H9 (cell line): ENCODE measurements at regions not wholly inside any gene's neighbourhood (a gene's known extent, or its start where the extent isn't known, plus 50 kb on each side); places are given as distances from the start of the nearest gene placed in this dataset.

Source experiments
- DNase-seq: peaks from one replicate; pipeline ENCODE4 v3.0.0-alpha.2; 2017
- H2AFZ ChIP-seq: one replicate; pipeline ENCODE4 v1.6.1; 2013; ENCODE audit warnings: mild to moderate bottlenecking, low read length, control low read depth, moderate library complexity
- H2AK5ac ChIP-seq: 2 replicates; pipeline ENCODE4 v1.6.1; 2013; ENCODE audit warnings: low read length, control low read depth, mixed read lengths; ENCODE audit not compliant: insufficient read length
- H2BK120ac ChIP-seq: one replicate; pipeline ENCODE4 v1.6.1; 2013; ENCODE audit warnings: low read depth, mild to moderate bottlenecking, low read length, control low read depth, inconsistent platforms; ENCODE audit not compliant: poor library complexity, severe bottlenecking
- H2BK12ac ChIP-seq: 2 replicates; pipeline ENCODE4 v1.6.1; 2013; ENCODE audit warnings: low read length, control low read depth, mixed read lengths, low read depth; ENCODE audit not compliant: insufficient read length
- H2BK15ac ChIP-seq: 2 replicates; pipeline ENCODE4 v1.6.1; 2013; ENCODE audit warnings: low read depth, low read length, control low read depth
- H2BK20ac ChIP-seq: one replicate; pipeline ENCODE4 v1.6.1; 2013; ENCODE audit warnings: low read depth, mild to moderate bottlenecking, low read length, control low read depth, inconsistent platforms; ENCODE audit not compliant: poor library complexity, severe bottlenecking
- H2BK5ac ChIP-seq: 2 replicates; pipeline ENCODE4 v1.6.1; 2013; ENCODE audit warnings: low read length, control low read depth, mixed read lengths; ENCODE audit not compliant: insufficient read length
- H3K14ac ChIP-seq: 2 replicates; pipeline ENCODE4 v1.6.1; 2013; ENCODE audit warnings: low read length, control low read depth; ENCODE audit not compliant: insufficient read depth
- H3K18ac ChIP-seq: 2 replicates; pipeline ENCODE4 v1.6.1; 2013; ENCODE audit warnings: low read depth, mild to moderate bottlenecking, mixed read lengths, low read length, control low read depth; ENCODE audit not compliant: insufficient read length
- H3K23ac ChIP-seq: 2 replicates; pipeline ENCODE4 v1.6.1; 2013; ENCODE audit warnings: low read length, control low read depth, mixed read lengths, low read depth; ENCODE audit not compliant: insufficient read length
- H3K23me2 ChIP-seq: 2 replicates; pipeline ENCODE4 v1.6.1; 2013; ENCODE audit warnings: low read depth, mild to moderate bottlenecking, mixed read lengths, low read length, control low read depth; ENCODE audit not compliant: insufficient read length, poor library complexity, severe bottlenecking
- H3K27ac ChIP-seq: 2 replicates; pipeline ENCODE4 v1.5.1; 2013; ENCODE audit warnings: low read length, control low read depth, mixed read lengths, low read depth; ENCODE audit not compliant: insufficient read length
- H3K27me3 ChIP-seq: 2 replicates; pipeline ENCODE4 v1.6.1; 2013; ENCODE audit warnings: low read length, control low read depth, inconsistent platforms; ENCODE audit not compliant: insufficient read depth
- H3K4ac ChIP-seq: 2 replicates; pipeline ENCODE4 v1.6.1; 2013; ENCODE audit warnings: low read depth, mild to moderate bottlenecking, control low read depth, inconsistent platforms, low read length, moderate library complexity
- H3K4me1 ChIP-seq: 2 replicates; pipeline ENCODE4 v1.6.1; 2013; ENCODE audit warnings: low read length, control low read depth, inconsistent platforms; ENCODE audit not compliant: insufficient read depth
- H3K4me2 ChIP-seq: 2 replicates; pipeline ENCODE4 v1.6.1; 2013; ENCODE audit warnings: low read length, control low read depth, mixed read lengths; ENCODE audit not compliant: insufficient read length, insufficient read depth
- H3K56ac ChIP-seq: 2 replicates; pipeline ENCODE4 v1.6.1; 2013; ENCODE audit warnings: low read depth, mild to moderate bottlenecking, mixed read lengths, low read length, control low read depth; ENCODE audit not compliant: insufficient read length
- H3K79me1 ChIP-seq: 2 replicates; pipeline ENCODE4 v1.6.1; 2013; ENCODE audit warnings: low read depth, mild to moderate bottlenecking, moderate library complexity, low read length, control low read depth, inconsistent platforms; ENCODE audit not compliant: insufficient read depth, poor library complexity, severe bottlenecking
- H3K79me2 ChIP-seq: 2 replicates; pipeline ENCODE4 v1.6.1; 2013; ENCODE audit warnings: low read length, control low read depth, inconsistent platforms; ENCODE audit not compliant: insufficient read depth
- H3K9ac ChIP-seq: 2 replicates; pipeline ENCODE4 v1.6.1; 2013; ENCODE audit warnings: low read length, control low read depth, mixed read lengths; ENCODE audit not compliant: insufficient read length; ENCODE audit errors: extremely low read depth
- H3K9me3 ChIP-seq: one replicate; pipeline ENCODE4 v1.6.1; 2013; ENCODE audit warnings: low read depth, low read length, inconsistent platforms; ENCODE audit not compliant: control insufficient read depth
- H3T11ph ChIP-seq: one replicate; pipeline ENCODE4 v1.6.1; 2013; ENCODE audit warnings: mild to moderate bottlenecking, low read length, control low read depth, inconsistent platforms
- H4K20me1 ChIP-seq: one replicate; pipeline ENCODE4 v1.6.1; 2013; ENCODE audit not compliant: control insufficient read depth, insufficient read length, insufficient read depth
- H4K5ac ChIP-seq: 2 replicates; pipeline ENCODE4 v1.6.1; 2013; ENCODE audit warnings: low read depth, mild to moderate bottlenecking, mixed read lengths, low read length, control low read depth; ENCODE audit not compliant: insufficient read length
- H4K8ac ChIP-seq: replicated peaks from 2 replicates; pipeline ENCODE4 v1.6.1; 2013; ENCODE audit warnings: low read length, control low read depth, mixed read lengths, low read depth; ENCODE audit not compliant: insufficient read length
- H4K91ac ChIP-seq: 2 replicates; pipeline ENCODE4 v1.6.1; 2013; ENCODE audit warnings: low read depth, mild to moderate bottlenecking, moderate library complexity, mixed read lengths, low read length, control low read depth; ENCODE audit not compliant: insufficient read length
- H3K27ac Mint-ChIP-seq, 3 experiments: 2 replicates in 2 of 3; 3 replicates in 1 of 3; pipeline ENCODE4 v1.8.0; 2020 to 2021; ENCODE audit warnings: mixed read lengths in 3 of 3, mild to moderate bottlenecking in 1 of 3, moderate library complexity in 1 of 3
- H3K27me3 Mint-ChIP-seq: 2 replicates; pipeline ENCODE4 v1.8.0; 2021; ENCODE audit warnings: low read depth, mild to moderate bottlenecking, moderate library complexity, mixed read lengths
- H3K36me3 Mint-ChIP-seq, 3 experiments: 2 replicates in 2 of 3; 3 replicates in 1 of 3; pipeline ENCODE4 v1.8.0; 2020 to 2021; ENCODE audit warnings: low read depth in 3 of 3, mixed read lengths in 3 of 3; ENCODE audit not compliant: insufficient read depth in 1 of 3
- H3K4me1 Mint-ChIP-seq, 2 experiments: 2 replicates each; pipeline ENCODE4 v1.8.0; 2020; ENCODE audit warnings: mixed read lengths in 2 of 2
- H3K4me3 Mint-ChIP-seq, 2 experiments: 2 replicates in 1 of 2; 3 replicates in 1 of 2; pipeline ENCODE4 v1.8.0; 2020 to 2021; ENCODE audit warnings: mild to moderate bottlenecking in 2 of 2, mixed read lengths in 2 of 2, moderate library complexity in 1 of 2
- H3K9me3 Mint-ChIP-seq, 2 experiments: 2 replicates in 1 of 2; 3 replicates in 1 of 2; pipeline ENCODE4 v1.8.0; 2020; ENCODE audit warnings: mild to moderate bottlenecking in 2 of 2, mixed read lengths in 2 of 2, moderate library complexity in 1 of 2
- CTCF ChIP-seq: fragments of 200-600 bp; sonication (generic); conservative IDR thresholded peaks from 3 replicates; pipeline ENCODE4 v1.8.0; 2021; ENCODE audit warnings: antibody characterized with exemption, mild to moderate bottlenecking
- WGBS: extraction: QIAGEN DNeasy Blood & Tissue Kit; methylation state at CpG from one replicate; pipeline ENCODE4 v1.1.7; 2013; ENCODE audit warnings: missing lambda C conversion rate, low lambda C conversion rate, mixed read lengths; ENCODE audit not compliant: insufficient read length; ENCODE audit errors: extremely low coverage; 5-methylcytosine and 5-hydroxymethylcytosine counted together

- Histone ChIP-seq H3K27ac (no peak overlapping the region), H3K4me1 (no peaks in the 10 kb centered on the region), H3K79me2 (no peaks in the 10 kb centered on the region), H2AFZ (no peak overlapping the region), H2BK20ac (no peak overlapping the region), H4K20me1 (no peaks in the 10 kb centered on the region), H3K14ac (no peak overlapping the region), H4K91ac (no peak overlapping the region), H4K5ac (no peak overlapping the region), H3K23ac (no peak overlapping the region), H3K4ac (no peak overlapping the region), H2BK5ac (no peak overlapping the region), H3K9ac (no peak overlapping the region), H2AK5ac (no peak overlapping the region), H3K18ac (no peak overlapping the region), H3K27me3 (no peaks in the 10 kb centered on the region), H2BK12ac (no peak overlapping the region), H3K9me3 (no peaks in the 10 kb centered on the region), H3K4me2 (no peak overlapping the region), H3T11ph (no peak overlapping the region), H3K79me1 (no peaks in the 10 kb centered on the region), H3K56ac (no peak overlapping the region), H2BK120ac (no peak overlapping the region), H3K23me2 (no peaks in the 10 kb centered on the region), H2BK15ac (no peak overlapping the region), H4K8ac (no peak overlapping the region)
- no peaks in the 10 kb centered on the region for H3K27me3 Mint-ChIP-seq
- no peak for TF ChIP-seq CTCF
- no peaks in the 10 kb centered on the region; a peak in 1 of 5 replicates for H3K9me3 Mint-ChIP-seq
- no peaks in the 10 kb centered on the region for H3K36me3 Mint-ChIP-seq
- H3K27ac Mint-ChIP-seq = no peak overlapping the region
- no peak overlapping the region for H3K4me3 Mint-ChIP-seq
- no CpG with 5 or more reads among the region's 5 CpGs for WGBS
- H3K4me1 Mint-ChIP-seq = no peaks in the 10 kb centered on the region
- no peak for DNase-seq
Measured at GRCh38 chr1:232709386-232709785, 79.5 kb upstream of the SIPA1L2 start.
